ENCODE measurements at regions not wholly inside any gene's neighbourhood (a gene's known extent, or its start where the extent isn't known, plus 50 kb on each side); places are given as distances from the start of the nearest gene placed in this dataset.

GRCh38 chr4:84099599-84099998, 399.5 kb downstream of the NKX6-1 start:
- TF ChIP-seq CTCF (IDR thresholded peaks at IDR 0.05) = no peak
- no peak for TF ChIP-seq POLR2A (IDR thresholded peaks at IDR 0.05)
